Activated naive CD4-positive, alpha-beta T cell treated with anti-CD3 and anti-CD28 coated beads, Interleukin-2, amount 10 ng/mL, durations not matched to agents 7 days and 5 days (primary cell): ENCODE measurements at regions not wholly inside any gene's neighbourhood (a gene's known extent, or its start where the extent isn't known, plus 50 kb on each side); places are given as distances from the start of the nearest gene placed in this dataset.
"Not testable (repeated sequence)": the region's sequence is repeated elsewhere in the genome, so short reads cannot be mapped to it uniquely, and the experiment has no call there.

Experiments
- CTCF ChIA-PET: fragments of 350-600 bp; sonication (Branson Sonifier 250); formaldehyde crosslinking; loops from one replicate; lab custom pipeline; 2021; ENCODE audit warnings: antibody characterized with exemption; lab: Charles Lee
- DNase-seq: peaks from one replicate; pipeline ENCODE4 v3.0.0-alpha.2; 2020
- H3K27ac Mint-ChIP-seq: one replicate; pipeline ENCODE4 v1.8.0; 2021; ENCODE audit warnings: mild to moderate bottlenecking, moderate library complexity, mixed read lengths
- H3K27me3 Mint-ChIP-seq: one replicate; pipeline ENCODE4 v1.8.0; 2021; ENCODE audit warnings: mild to moderate bottlenecking, mixed read lengths
- H3K36me3 Mint-ChIP-seq: one replicate; pipeline ENCODE4 v1.8.0; 2021; ENCODE audit warnings: mixed read lengths
- H3K4me1 Mint-ChIP-seq: one replicate; pipeline ENCODE4 v1.8.0; 2021; ENCODE audit warnings: mixed read lengths
- H3K4me3 Mint-ChIP-seq: one replicate; pipeline ENCODE4 v1.8.0; 2021; ENCODE audit warnings: mild to moderate bottlenecking, moderate library complexity, mixed read lengths
- H3K9me3 Mint-ChIP-seq: one replicate; pipeline ENCODE4 v1.8.0; 2021; ENCODE audit warnings: mixed read lengths

DNA sequence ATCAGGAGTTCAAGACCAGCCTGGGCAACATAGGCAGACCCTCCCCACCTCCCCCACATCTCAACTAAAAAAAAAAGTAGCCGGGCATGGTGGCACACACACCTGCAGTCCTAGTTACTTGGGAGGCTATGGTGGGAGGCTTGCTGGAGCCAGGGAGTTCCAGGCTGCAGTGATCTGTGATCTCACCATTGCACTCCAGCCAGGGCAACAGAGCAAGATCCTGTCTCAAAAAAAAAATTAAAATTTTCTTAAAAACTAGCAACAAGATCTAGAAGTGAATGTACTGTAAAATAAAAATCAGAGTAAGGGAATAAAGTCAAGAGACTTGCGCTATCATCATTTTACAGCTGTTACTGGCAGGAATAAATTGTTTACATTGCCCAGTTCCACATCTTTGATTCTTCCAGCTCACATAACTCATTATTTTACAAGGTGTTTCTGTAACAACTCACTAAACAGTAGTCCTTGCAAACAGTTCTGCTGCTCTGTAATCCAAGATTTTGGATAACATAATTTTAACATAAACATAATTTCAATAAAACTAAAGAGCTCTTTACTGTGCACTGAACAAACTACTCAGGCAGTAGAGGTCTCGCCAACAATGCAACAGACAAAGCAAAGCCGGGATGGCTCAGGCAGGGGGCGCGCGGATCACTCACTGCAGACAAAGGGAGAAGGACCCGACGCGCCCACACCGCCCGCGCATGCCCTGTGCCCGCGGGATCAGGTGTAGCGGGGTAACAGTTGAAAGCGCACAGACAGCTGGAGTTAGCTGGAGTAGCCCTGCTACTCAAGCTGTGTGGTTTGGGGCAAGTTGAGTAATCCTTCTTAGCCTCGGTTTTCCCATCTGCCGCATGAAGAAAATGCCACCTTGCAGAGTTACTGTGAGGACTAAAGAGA is 73.3 kb upstream of the NFE2L3 start:
- Mint-ChIP-seq H3K4me3 (no peak overlapping the region), H3K36me3 (no peaks in the 10 kb centered on the region), H3K4me1 (peaks cover 7% of the 10 kb centered on the region), H3K9me3 (no peaks in the 10 kb centered on the region), H3K27me3 (peaks cover 91% of the 10 kb centered on the region), H3K27ac (no peak overlapping the region)
- peak; percentile 86 for DNase-seq
- CTCF ChIA-PET: interaction anchor here (0.7 to 2.8 kb wide), 19 partner anchors 9 to 929 kb away, joined by 3 to 26 read pairs (median 4); no protein-coding TSS in a partner anchor

GRCh38 chr7:26081638-26082037 is 70.4 kb upstream of the NFE2L3 start:
- H3K27ac Mint-ChIP-seq: no peak overlapping the region

GRCh38 chr7:26083113-26083512 is 68.9 kb upstream of the NFE2L3 start:
- Mint-ChIP-seq H3K36me3 (no peaks in the 10 kb centered on the region), H3K4me1 (peaks cover 7% of the 10 kb centered on the region), H3K27ac (no peak overlapping the region), H3K27me3 (peaks cover 65% of the 10 kb centered on the region), H3K9me3 (no peaks in the 10 kb centered on the region), H3K4me3 (no peak overlapping the region)
- DNase-seq: no peak
- CTCF ChIA-PET: interaction anchor here (0.9 to 2.1 kb wide), 4 partner anchors 8 to 83 kb away, joined by 3 to 7 read pairs (median 4); no protein-coding TSS in a partner anchor

More at GRCh38 chr7:26081638-26082037, 70.4 kb upstream of the NFE2L3 start:
- Mint-ChIP-seq H3K36me3 (no peaks in the 10 kb centered on the region), H3K4me1 (peaks cover 7% of the 10 kb centered on the region), H3K4me3 (no peak overlapping the region), H3K27me3 (peaks cover 75% of the 10 kb centered on the region), H3K9me3 (no peaks in the 10 kb centered on the region)
- DNase-seq: no peak
- CTCF ChIA-PET: interaction anchor here (1.9 kb wide), 1 partner anchor 9 kb away, joined by 7 read pairs; no protein-coding TSS in a partner anchor

- Mint-ChIP-seq H3K4me1 (peaks cover 3% of the 10 kb centered on the region), H3K27me3 (peaks cover 52% of the 10 kb centered on the region), H3K36me3 (no peaks in the 10 kb centered on the region), H3K4me3 (no peak overlapping the region), H3K9me3 (no peaks in the 10 kb centered on the region), H3K27ac (no peak overlapping the region)
- CTCF ChIA-PET: interaction anchor here (1.2 to 1.5 kb wide), 4 partner anchors 107 to 285 kb away, joined by 3 to 7 read pairs (median 3); no protein-coding TSS in a partner anchor
- DNase-seq: no peak
Observed at GRCh38 chr7:26084418-26084817, 67.6 kb upstream of the NFE2L3 start.

GRCh38 chr7:26085771-26086170 is 66.2 kb upstream of the NFE2L3 start:
- no peak overlapping the region for H3K27ac Mint-ChIP-seq
- no peak for DNase-seq
- CTCF ChIA-PET: interaction anchor here (1.0 to 1.3 kb wide), 3 partner anchors 26 to 280 kb away, joined by 3 to 7 read pairs (median 3); no protein-coding TSS in a partner anchor
- H3K4me1 Mint-ChIP-seq: peaks cover 7% of the 10 kb centered on the region
- no peaks in the 10 kb centered on the region for H3K36me3 Mint-ChIP-seq
- H3K9me3 Mint-ChIP-seq: no peaks in the 10 kb centered on the region
- H3K4me3 Mint-ChIP-seq: no peak overlapping the region
- H3K27me3 Mint-ChIP-seq: peaks cover 39% of the 10 kb centered on the region

DNA sequence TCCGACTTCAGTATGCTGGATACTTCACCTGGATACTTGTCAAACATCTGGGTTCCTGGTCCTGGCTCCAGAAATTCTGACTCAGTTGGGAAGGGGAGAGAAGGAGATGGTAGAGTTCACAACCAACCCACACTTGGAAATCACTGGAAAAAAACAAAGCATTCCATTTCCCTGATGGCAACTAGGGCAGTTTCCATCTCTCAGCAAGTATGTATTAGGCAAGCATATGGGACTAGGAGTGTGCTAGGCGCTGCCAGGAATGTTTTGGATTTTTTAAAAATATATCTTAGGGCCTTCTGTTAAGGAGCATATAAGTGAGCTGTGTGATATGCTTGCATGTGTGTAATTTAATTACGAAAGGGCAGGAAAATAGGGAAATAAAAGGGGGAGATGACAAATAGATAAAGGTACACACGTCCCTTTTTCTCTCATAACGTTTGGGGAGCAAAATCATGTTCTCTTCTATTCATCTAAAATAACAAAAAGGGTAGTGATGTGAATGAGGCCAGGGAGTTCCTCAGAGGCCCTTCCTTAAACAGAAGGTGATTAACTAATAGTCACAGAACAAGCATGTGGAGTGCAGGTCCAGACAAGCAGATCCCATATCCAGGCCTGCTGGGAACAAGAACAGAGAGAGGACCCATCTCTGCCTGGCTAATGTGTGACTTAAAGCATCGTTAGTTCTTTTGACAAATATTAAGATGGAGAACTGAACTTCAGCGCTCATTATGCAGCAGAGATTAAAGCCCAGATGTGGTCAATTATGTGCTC is 64.5 kb upstream of the NFE2L3 start:
- Mint-ChIP-seq H3K27ac (no peak overlapping the region), H3K4me1 (peaks cover 23% of the 10 kb centered on the region), H3K36me3 (no peaks in the 10 kb centered on the region), H3K9me3 (no peaks in the 10 kb centered on the region), H3K4me3 (no peak overlapping the region), H3K27me3 (peaks cover 23% of the 10 kb centered on the region)
- no peak for DNase-seq
- CTCF ChIA-PET: interaction anchor here (1.0 to 4.3 kb wide), 4 partner anchors 8 to 278 kb away, joined by 3 to 26 read pairs (median 12); no protein-coding TSS in a partner anchor

DNA sequence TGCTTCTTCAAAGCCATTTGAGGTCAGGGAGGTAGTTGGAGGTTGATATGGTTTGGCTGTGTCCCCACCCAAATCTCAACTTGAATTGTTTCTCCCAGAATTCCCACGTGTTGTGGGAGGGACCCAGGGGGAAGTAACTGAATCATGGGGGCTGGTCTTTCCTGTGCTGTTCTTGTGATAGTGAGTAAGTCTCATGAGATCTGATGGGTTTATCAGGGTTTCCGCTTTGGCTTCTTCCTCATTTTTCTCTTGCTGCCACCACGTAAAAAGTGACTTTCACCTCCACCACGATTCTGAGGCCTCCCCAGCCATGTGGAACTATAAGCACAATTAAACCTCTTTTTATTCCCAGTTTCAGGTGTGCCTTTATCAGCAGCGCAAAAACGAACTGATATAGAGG is 62.5 kb upstream of the NFE2L3 start:
- peaks cover 16% of the 10 kb centered on the region for H3K27me3 Mint-ChIP-seq
- DNase-seq, H3K36me3 Mint-ChIP-seq, H3K9me3 Mint-ChIP-seq, H3K4me3 Mint-ChIP-seq, H3K27ac Mint-ChIP-seq: not testable (repeated sequence)
- CTCF ChIA-PET: interaction anchor here (0.9 to 4.3 kb wide), 13 partner anchors 9 to 280 kb away, joined by 3 to 57 read pairs (median 11); partner anchors contain the start of gene NFE2L3
- peaks cover 27% of the 10 kb centered on the region for H3K4me1 Mint-ChIP-seq

- Mint-ChIP-seq H3K36me3 (no peaks in the 10 kb centered on the region), H3K4me1 (peaks cover 28% of the 10 kb centered on the region), H3K27ac (peak overlapping the region; percentile 39), H3K9me3 (no peaks in the 10 kb centered on the region), H3K4me3 (no peak overlapping the region), H3K27me3 (peaks cover 8% of the 10 kb centered on the region)
- CTCF ChIA-PET: interaction anchor here (0.7 to 4.3 kb wide), 45 partner anchors 9 to 577 kb away, joined by 3 to 57 read pairs (median 5); partner anchors contain the start of genes CBX3, HNRNPA2B1 and NFE2L3
- DNase-seq: no peak
Observed at GRCh38 chr7:26090927-26091519, 61.0 kb upstream of the NFE2L3 start.

DNA sequence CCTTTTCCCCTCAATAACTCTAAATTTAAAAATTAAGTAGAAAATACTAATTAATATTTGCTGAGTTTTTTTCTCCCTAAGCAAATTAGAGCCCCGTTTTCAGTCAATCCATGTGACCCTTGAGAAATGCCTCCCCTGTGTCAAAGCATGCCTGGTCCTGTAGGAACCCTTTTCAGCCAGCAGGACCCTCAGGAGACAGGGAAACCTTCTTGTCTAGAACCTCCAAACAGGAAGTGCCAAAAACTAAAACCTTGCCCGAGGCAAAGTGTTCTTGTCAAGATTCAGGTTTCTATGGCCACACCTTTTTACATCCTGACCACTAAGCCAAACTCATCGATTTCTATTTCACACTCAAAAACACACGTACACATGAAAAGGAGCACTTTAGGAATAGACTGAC is 60.1 kb upstream of the NFE2L3 start:
- H3K4me1 Mint-ChIP-seq: peaks cover 37% of the 10 kb centered on the region
- no peaks in the 10 kb centered on the region for H3K9me3 Mint-ChIP-seq
- CTCF ChIA-PET: interaction anchor here (0.6 to 3.9 kb wide), 15 partner anchors 40 to 278 kb away, joined by 3 to 57 read pairs (median 5); partner anchors contain the start of gene CBX3
- no peaks in the 10 kb centered on the region for H3K36me3 Mint-ChIP-seq
- DNase-seq: peak; percentile 26
- H3K27ac Mint-ChIP-seq: no peak overlapping the region
- peaks cover 6% of the 10 kb centered on the region for H3K27me3 Mint-ChIP-seq
- no peak overlapping the region for H3K4me3 Mint-ChIP-seq

DNA sequence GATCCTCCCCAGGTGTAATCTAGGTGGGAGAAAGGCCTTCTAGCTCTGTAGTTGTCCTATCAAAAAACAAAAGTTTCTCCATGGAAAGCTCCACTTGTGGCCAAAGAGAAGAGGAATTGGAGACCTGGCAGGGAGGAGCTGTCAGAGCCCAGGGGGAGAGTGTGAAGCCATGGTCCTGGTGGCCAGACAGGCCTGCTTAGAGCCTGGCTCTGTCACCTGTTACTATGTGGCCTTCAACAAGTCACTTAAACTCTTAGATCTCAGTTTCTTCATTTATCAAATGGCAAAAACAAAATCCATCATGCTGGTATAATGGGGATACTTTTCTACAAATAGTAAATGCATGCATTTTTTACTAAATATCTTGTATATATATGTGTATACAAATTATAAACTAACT is 59.0 kb upstream of the NFE2L3 start:
- peaks cover 3% of the 10 kb centered on the region for H3K27me3 Mint-ChIP-seq
- no peak overlapping the region for H3K27ac Mint-ChIP-seq
- DNase-seq: no peak
- H3K4me1 Mint-ChIP-seq: peaks cover 48% of the 10 kb centered on the region
- H3K36me3 Mint-ChIP-seq: peaks cover 1% of the 10 kb centered on the region
- no peak overlapping the region for H3K4me3 Mint-ChIP-seq
- no peaks in the 10 kb centered on the region for H3K9me3 Mint-ChIP-seq
- CTCF ChIA-PET: interaction anchor here (0.7 to 3.9 kb wide), 15 partner anchors 19 to 276 kb away, joined by 3 to 57 read pairs (median 4); no protein-coding TSS in a partner anchor

DNA sequence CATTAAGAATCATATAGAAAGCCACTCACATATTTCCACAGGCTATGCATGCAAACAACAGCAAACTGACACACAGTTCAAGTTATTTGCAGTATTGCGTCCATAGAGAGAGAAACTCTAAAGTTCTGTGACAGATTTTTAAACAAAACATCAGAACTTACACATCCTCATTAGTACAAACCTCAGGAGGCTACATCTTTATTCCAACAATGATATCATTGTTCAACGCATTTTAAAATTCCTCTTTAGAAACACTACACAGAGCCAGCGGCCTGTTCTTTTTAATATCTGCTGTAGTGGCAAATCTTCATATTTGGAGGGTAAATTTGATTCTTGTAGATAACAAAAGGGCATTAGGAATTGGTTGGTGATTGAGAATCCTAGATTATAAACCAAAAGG is 55.9 kb upstream of the NFE2L3 start:
- Mint-ChIP-seq H3K9me3 (no peaks in the 10 kb centered on the region), H3K27ac (no peak overlapping the region), H3K27me3 (peaks cover 3% of the 10 kb centered on the region), H3K4me1 (peaks cover 50% of the 10 kb centered on the region), H3K4me3 (no peak overlapping the region), H3K36me3 (peaks cover 1% of the 10 kb centered on the region)
- CTCF ChIA-PET: interaction anchor here (2.0 kb wide), 1 partner anchor 269 kb away, joined by 5 read pairs; no protein-coding TSS in a partner anchor
- DNase-seq: no peak

GRCh38 chr7:26097837-26098668 is 53.9 kb upstream of the NFE2L3 start:
- Mint-ChIP-seq H3K27me3 (peaks cover 3% of the 10 kb centered on the region), H3K9me3 (no peaks in the 10 kb centered on the region), H3K27ac (peak overlapping the region; percentile 89), H3K4me1 (peaks cover 47% of the 10 kb centered on the region), H3K36me3 (peaks cover 1% of the 10 kb centered on the region), H3K4me3 (no peak overlapping the region)
- CTCF ChIA-PET: interaction anchor here (0.9 kb wide), 1 partner anchor 9 kb away, joined by 3 read pairs; no protein-coding TSS in a partner anchor
- no peak for DNase-seq
